Liver (tissue), 3 donors: ENCODE measurements at regions not wholly inside any gene's neighbourhood (a gene's known extent, or its start where the extent isn't known, plus 50 kb on each side); places are given as distances from the start of the nearest gene placed in this dataset.
A peak's percentile ranks its signal among the peaks of the same experiment; 100 is the strongest.

ENCODE experiments used
- ATF3 ChIP-seq: IDR thresholded peaks from 2 replicates; pipeline ENCODE4 v1.6.1; 2016; ENCODE audit warnings: antibody characterized with exemption
- CTCF ChIP-seq: fragments of 150-350 bp; IDR thresholded peaks from 2 replicates; pipeline ENCODE4 v1.5.1; 2017; ENCODE audit warnings: improper control_type of control experiment, low read depth, low read length; ENCODE audit not compliant: missing input control
- FOXA2 ChIP-seq: IDR thresholded peaks from 2 replicates; pipeline ENCODE4 v1.6.1; 2016; ENCODE audit warnings: antibody characterized with exemption
- MAX ChIP-seq: IDR thresholded peaks from 2 replicates; pipeline ENCODE4 v1.6.1; 2016; ENCODE audit warnings: antibody characterized with exemption
- SP1 ChIP-seq: IDR thresholded peaks from 2 replicates; pipeline ENCODE4 v1.6.1; 2018; ENCODE audit warnings: antibody characterized with exemption, mild to moderate bottlenecking
- TAF1 ChIP-seq: conservative IDR thresholded peaks from 2 replicates; pipeline ENCODE4 v1.6.1; 2016; ENCODE audit warnings: antibody characterized with exemption, mild to moderate bottlenecking
- YY1 ChIP-seq: IDR thresholded peaks from 2 replicates; pipeline ENCODE4 v1.6.1; 2016; ENCODE audit warnings: antibody characterized with exemption, mild to moderate bottlenecking
- donor health status: healthy.
- donor health status: healthy.

GRCh38 chr3:98692787-98693473, 70.2 kb upstream of the ST3GAL6 start:
- TF ChIP-seq CTCF = no peak
- TF ChIP-seq FOXA2 = no peak
- TF ChIP-seq ATF3 = peak; percentile 90
- peak; percentile 86 for TF ChIP-seq SP1
- TF ChIP-seq MAX = no peak
- no peak for TF ChIP-seq TAF1
- TF ChIP-seq YY1 = no peak
